ENCODE measurements at regions not wholly inside any gene's neighbourhood (a gene's known extent, or its start where the extent isn't known, plus 50 kb on each side); places are given as distances from the start of the nearest gene placed in this dataset.

- H3K27ac ChIP-seq: no peak overlapping the region
- TF ChIP-seq ZFX (IDR thresholded peaks at IDR 0.05; ENCODE audit: borderline replicate concordance) (no peak), CTCF (IDR thresholded peaks at IDR 0.05) (no peak)
Observed at GRCh38 chr2:219726916-219727315, 99.5 kb downstream of the SLC4A3 start.

- no peak overlapping the region for H3K27ac ChIP-seq
- TF ChIP-seq ZFX (IDR thresholded peaks at IDR 0.05; ENCODE audit: borderline replicate concordance) (no peak), CTCF (IDR thresholded peaks at IDR 0.05) (no peak)
Observed at GRCh38 chr2:219727771-219728429, 100.5 kb downstream of the SLC4A3 start.

GRCh38 chr2:219728991-219729487 lies 101.6 kb downstream of the SLC4A3 start:
- TF ChIP-seq ZFX (IDR thresholded peaks at IDR 0.05; ENCODE audit: borderline replicate concordance) (no peak), CTCF (IDR thresholded peaks at IDR 0.05) (no peak)

GRCh38 chr2:219731173-219731572 lies 103.7 kb downstream of the SLC4A3 start:
- no peak; the same call in 1 of the 2 replicates for TF ChIP-seq CTCF (IDR thresholded peaks at IDR 0.05)
- no peak for TF ChIP-seq ZFX (IDR thresholded peaks at IDR 0.05; ENCODE audit: borderline replicate concordance)
- H3K27ac ChIP-seq: no peak overlapping the region

More at GRCh38 chr2:219728991-219729487, 101.6 kb downstream of the SLC4A3 start:
- H3K27ac ChIP-seq: no peak overlapping the region

GRCh38 chr2:219733106-219733505 lies 105.7 kb downstream of the SLC4A3 start:
- H3K27ac ChIP-seq: no peak overlapping the region
- no peak for TF ChIP-seq ZFX (IDR thresholded peaks at IDR 0.05; ENCODE audit: borderline replicate concordance)
- no peak for TF ChIP-seq CTCF (IDR thresholded peaks at IDR 0.05)

- H3K27ac ChIP-seq: no peak overlapping the region
Observed at GRCh38 chr2:219733746-219734145, 106.3 kb downstream of the SLC4A3 start.

More at GRCh38 chr2:219733746-219734145, 106.3 kb downstream of the SLC4A3 start:
- no peak for TF ChIP-seq CTCF (IDR thresholded peaks at IDR 0.05)
- TF ChIP-seq ZFX (IDR thresholded peaks at IDR 0.05; ENCODE audit: borderline replicate concordance): no peak

All from 22Rv1 (cell line).